ENCODE measurements at regions not wholly inside any gene's neighbourhood (a gene's known extent, or its start where the extent isn't known, plus 50 kb on each side); places are given as distances from the start of the nearest gene placed in this dataset.

GRCh38 chr1:199811163-199811562 lies 216.3 kb upstream of the NR5A2 start:
- in situ Hi-C loops (cut with MboI; ENCODE audit: low pct_unique_long_range_greater_than_20kb, low sequenced_read_pairs, unreplicated experiment) = no loop called here
- TF ChIP-seq, protein P1, sequence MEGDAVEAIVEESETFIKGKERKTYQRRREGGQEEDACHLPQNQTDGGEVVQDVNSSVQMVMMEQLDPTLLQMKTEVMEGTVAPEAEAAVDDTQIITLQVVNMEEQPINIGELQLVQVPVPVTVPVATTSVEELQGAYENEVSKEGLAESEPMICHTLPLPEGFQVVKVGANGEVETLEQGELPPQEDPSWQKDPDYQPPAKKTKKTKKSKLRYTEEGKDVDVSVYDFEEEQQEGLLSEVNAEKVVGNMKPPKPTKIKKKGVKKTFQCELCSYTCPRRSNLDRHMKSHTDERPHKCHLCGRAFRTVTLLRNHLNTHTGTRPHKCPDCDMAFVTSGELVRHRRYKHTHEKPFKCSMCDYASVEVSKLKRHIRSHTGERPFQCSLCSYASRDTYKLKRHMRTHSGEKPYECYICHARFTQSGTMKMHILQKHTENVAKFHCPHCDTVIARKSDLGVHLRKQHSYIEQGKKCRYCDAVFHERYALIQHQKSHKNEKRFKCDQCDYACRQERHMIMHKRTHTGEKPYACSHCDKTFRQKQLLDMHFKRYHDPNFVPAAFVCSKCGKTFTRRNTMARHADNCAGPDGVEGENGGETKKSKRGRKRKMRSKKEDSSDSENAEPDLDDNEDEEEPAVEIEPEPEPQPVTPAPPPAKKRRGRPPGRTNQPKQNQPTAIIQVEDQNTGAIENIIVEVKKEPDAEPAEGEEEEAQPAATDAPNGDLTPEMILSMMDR (IDR thresholded peaks at IDR 0.05; ENCODE audit: extremely low read depth, insufficient read depth, missing control alignments) = no peak
- DNase-seq (ENCODE audit: low spot score) = no peak

DNA sequence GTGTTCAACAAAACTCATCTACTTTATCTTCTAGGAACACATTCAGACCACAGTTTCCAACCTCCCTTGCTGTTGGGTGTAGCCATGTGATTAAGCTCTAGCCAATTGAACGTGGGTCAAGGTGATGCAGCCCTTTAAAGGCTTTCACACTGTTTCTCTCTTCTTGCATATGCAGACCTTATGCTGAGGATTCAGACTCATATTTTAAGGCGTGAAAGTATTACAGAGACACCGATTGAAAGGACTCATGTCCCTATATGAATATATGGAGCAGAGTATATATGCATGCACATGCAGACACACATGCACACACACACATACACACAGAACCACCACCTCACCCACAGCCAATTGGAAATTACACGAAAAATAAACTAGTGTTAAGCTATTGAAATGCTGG lies 214.3 kb upstream of the NR5A2 start:
- DNase-seq (ENCODE audit: low spot score) = no peak
- TF ChIP-seq, protein P1 (IDR thresholded peaks at IDR 0.05; ENCODE audit: extremely low read depth, insufficient read depth, missing control alignments) = no peak
- in situ Hi-C loops (cut with MboI; ENCODE audit: low pct_unique_long_range_greater_than_20kb, low sequenced_read_pairs, unreplicated experiment) = no loop called here

GRCh38 chr1:199815947-199816346 lies 211.6 kb upstream of the NR5A2 start:
- in situ Hi-C loops (cut with MboI; ENCODE audit: low pct_unique_long_range_greater_than_20kb, low sequenced_read_pairs, unreplicated experiment) = no loop called here
- TF ChIP-seq, protein P1 (IDR thresholded peaks at IDR 0.05; ENCODE audit: extremely low read depth, insufficient read depth, missing control alignments) = no peak
- no peak for DNase-seq (ENCODE audit: low spot score)

- DNase-seq (ENCODE audit: low spot score) = no peak
- TF ChIP-seq, protein P1 (IDR thresholded peaks at IDR 0.05; ENCODE audit: extremely low read depth, insufficient read depth, missing control alignments) = no peak
- in situ Hi-C loops (cut with MboI; ENCODE audit: low pct_unique_long_range_greater_than_20kb, low sequenced_read_pairs, unreplicated experiment) = no loop called here
These were observed 210.2 kb upstream of the NR5A2 start for GRCh38 chr1:199817266-199817665.

DNA sequence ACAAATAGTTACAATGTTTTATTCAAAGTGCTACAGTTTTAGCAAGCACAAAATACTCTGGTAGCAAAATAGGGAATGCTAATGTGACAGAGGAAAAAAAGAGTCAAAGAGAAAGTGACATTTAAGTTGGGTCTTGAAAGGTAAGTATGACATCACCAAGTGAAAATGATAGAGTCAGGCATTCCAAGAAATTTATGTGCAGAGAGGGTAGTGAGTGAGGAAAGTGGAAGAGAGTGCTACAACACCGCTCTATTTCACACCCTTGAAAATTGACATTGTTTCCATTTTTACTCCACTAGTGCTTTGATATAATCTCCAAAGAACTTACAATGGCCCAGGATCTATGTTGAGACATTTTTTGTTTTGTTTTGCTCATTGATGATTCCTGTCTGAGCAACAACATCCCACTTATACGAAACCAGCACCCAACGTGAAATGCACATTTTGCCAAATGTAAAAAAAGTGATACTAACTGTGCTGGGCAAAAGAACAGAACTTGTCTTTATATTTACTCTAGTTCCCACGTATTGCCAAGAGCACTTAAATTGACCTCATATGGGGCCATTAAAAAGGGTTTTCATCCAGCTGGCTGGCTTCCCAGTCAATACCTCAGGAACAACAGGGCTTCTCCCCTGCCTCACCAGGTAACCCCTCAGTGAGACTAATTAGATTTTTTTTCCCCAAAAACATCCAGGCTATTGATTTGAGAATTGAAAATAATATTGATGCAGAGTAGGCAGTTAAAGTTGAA lies 206.3 kb upstream of the NR5A2 start:
- no peak for DNase-seq (ENCODE audit: low spot score)
- TF ChIP-seq, protein P1 (IDR thresholded peaks at IDR 0.05; ENCODE audit: extremely low read depth, insufficient read depth, missing control alignments) = no peak
- in situ Hi-C loops (cut with MboI; ENCODE audit: low pct_unique_long_range_greater_than_20kb, low sequenced_read_pairs, unreplicated experiment) = no loop called here

GRCh38 chr1:199832451-199832850 lies 195.1 kb upstream of the NR5A2 start:
- TF ChIP-seq, protein P1 (IDR thresholded peaks at IDR 0.05; ENCODE audit: extremely low read depth, insufficient read depth, missing control alignments) = no peak
- in situ Hi-C loops (cut with MboI; ENCODE audit: low pct_unique_long_range_greater_than_20kb, low sequenced_read_pairs, unreplicated experiment) = no loop called here
- no peak for DNase-seq (ENCODE audit: low spot score)

Data from GM13977 (cell line).